ENCODE measurements at regions not wholly inside any gene's neighbourhood (a gene's known extent, or its start where the extent isn't known, plus 50 kb on each side); places are given as distances from the start of the nearest gene placed in this dataset.
"Not testable (repeated sequence)": the region's sequence is repeated elsewhere in the genome, so short reads cannot be mapped to it uniquely, and the experiment has no call there.

DNA sequence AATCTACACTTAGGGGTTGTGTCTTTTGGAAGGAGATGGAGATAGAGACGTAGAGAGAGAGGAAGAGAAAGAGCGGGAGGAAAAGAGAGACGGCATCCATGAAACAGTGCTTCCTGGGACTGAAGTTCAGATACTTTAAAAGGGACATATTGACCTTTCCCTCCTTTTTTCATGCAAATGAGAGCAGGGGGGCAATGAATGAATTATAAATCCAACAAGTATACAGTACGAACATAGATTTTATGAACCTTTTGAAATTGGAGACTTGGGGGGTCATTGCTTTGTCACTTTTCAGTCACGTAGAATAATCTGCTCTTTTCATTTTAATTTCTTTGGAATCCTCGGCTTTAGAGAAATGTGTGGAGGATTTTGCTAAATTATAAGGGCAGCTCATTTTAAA, 364.2 kb downstream of the MAT2B start:
- H3K27ac ChIP-seq (ENCODE audit: low read depth) = no peak overlapping the region
- H3K4me3 ChIP-seq (ENCODE audit: low read depth, low read length) = no peak overlapping the region
- 87% methylated on average over 6 of the region's 6 CpGs for WGBS
- no peak for DNase-seq (ENCODE audit: extremely low spot score)
- H3K36me3 ChIP-seq (ENCODE audit: insufficient read depth) = no peaks in the 10 kb centered on the region
- H3K4me1 ChIP-seq (ENCODE audit: insufficient read depth) = no peaks in the 10 kb centered on the region

DNA sequence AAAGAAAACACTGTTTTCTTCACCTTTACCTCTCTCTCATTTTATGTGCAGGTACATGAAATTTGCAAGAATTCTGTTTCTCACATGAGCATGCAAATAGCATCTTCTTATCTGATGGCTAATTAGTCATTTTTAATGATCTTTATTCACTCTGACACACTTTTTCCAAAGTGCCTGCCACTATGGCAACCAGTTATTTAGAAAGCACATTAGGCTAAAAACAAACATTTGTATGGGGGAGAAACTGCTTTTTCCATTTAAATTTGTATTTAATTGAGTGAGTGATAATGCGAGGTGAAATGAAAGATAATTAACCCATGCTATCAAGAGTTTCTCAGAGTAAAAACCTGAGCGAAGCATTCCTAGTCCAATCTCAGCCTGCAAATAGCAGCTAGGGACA, 365.0 kb downstream of the MAT2B start:
- no peaks in the 10 kb centered on the region for H3K36me3 ChIP-seq (ENCODE audit: insufficient read depth)
- no peak for DNase-seq (ENCODE audit: extremely low spot score)
- no peak overlapping the region for H3K27ac ChIP-seq (ENCODE audit: low read depth)
- H3K4me3 ChIP-seq (ENCODE audit: low read depth, low read length) = no peak overlapping the region
- WGBS = 80% methylated on average over 2 of the region's 2 CpGs
- no peaks in the 10 kb centered on the region for H3K4me1 ChIP-seq (ENCODE audit: insufficient read depth)

DNA sequence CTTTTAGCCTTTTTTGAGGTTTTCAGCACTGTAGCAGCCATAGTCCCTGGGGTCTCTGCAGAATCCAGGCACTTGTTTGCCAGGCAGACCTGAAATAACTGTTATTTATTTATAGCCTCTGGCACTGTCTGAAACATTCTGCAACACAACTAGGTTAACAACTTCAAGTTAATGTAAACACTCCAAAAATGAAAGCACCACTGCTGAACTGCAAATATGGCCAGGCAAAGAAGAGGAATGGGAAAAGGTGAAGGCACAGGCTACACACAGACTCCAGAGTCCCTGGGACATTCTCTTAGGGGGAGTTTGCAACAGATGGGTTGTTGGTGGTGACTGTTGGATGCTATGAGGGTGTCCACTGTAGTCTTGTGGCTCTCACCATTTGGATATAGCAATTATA, 369.0 kb downstream of the MAT2B start:
- no peak overlapping the region for H3K4me3 ChIP-seq (ENCODE audit: low read depth, low read length)
- DNase-seq (ENCODE audit: extremely low spot score) = no peak
- H3K36me3 ChIP-seq (ENCODE audit: insufficient read depth) = no peaks in the 10 kb centered on the region
- H3K27ac ChIP-seq (ENCODE audit: low read depth) = no peak overlapping the region
- H3K4me1 ChIP-seq (ENCODE audit: insufficient read depth) = no peaks in the 10 kb centered on the region

DNA sequence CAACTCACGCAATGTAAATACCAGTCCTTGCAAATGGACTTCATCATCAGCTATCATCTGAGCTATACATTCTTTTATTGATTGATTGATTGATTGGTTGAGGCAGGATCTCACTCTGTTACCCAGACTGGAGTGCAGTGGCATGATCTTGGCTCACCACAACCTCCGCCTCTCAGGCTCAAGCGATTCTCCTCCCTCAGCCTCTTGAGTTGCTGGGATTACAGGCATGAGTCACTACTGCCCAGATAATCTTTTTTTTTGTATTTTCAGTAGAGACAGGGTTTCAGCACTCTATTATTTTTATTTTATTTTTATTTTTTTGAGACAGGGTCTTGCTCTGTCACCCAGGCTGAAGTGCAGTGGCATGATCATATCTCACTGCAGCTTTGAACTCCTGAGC, 369.5 kb downstream of the MAT2B start:
- 84% methylated on average over 3 of the region's 3 CpGs for WGBS

DNA sequence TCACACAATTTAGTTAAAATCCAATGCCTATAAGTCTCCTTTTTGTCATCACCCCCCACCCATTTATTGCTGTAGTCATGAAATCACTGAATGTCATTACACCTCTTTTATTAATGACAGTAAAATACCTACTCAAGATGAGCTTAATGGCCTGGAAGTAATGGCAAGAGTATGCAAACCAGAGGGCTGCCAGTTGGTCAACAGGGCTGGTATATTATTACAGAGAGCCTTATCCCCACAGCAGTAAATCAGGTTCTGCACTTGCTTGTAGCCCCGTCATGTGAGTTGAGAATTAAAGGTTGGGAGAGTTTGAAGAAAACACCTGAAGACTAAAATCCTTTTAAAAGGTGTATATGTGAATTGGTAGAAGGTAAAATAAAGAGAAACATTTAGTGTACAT, 372.4 kb downstream of the MAT2B start:
- no peak for DNase-seq (ENCODE audit: extremely low spot score)
- Histone ChIP-seq H3K4me3 (ENCODE audit: low read depth, low read length) (no peak overlapping the region), H3K4me1 (ENCODE audit: insufficient read depth) (no peaks in the 10 kb centered on the region), H3K36me3 (ENCODE audit: insufficient read depth) (no peaks in the 10 kb centered on the region), H3K27ac (ENCODE audit: low read depth) (no peak overlapping the region)
- 82% methylated on average over 1 of the region's 1 CpG for WGBS

More for the DNA sequence above, 369.5 kb downstream of the MAT2B start:
- not testable (repeated sequence) for H3K4me1 ChIP-seq (ENCODE audit: insufficient read depth); H3K4me3 ChIP-seq (ENCODE audit: low read depth, low read length); H3K36me3 ChIP-seq (ENCODE audit: insufficient read depth); DNase-seq (ENCODE audit: extremely low spot score); H3K27ac ChIP-seq (ENCODE audit: low read depth)

DNA sequence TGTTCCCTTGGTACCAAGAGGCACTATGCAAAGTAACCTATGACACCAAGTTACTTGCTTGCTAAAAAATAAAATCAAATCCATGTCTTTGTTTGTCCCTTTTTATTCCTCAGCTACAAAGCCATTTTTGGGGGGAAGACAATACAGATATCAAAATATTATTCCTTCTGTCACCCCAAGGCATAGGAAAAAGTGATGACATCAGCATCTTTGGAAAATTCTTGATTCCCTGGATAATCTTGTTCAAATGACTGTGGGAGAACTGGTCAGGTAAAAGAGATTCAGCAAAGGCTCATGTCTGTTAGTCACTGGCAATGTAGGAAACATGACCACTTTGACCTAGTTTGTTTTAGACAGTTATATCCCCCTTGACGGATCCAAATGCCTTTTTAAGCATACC, 373.1 kb downstream of the MAT2B start:
- no peaks in the 10 kb centered on the region for H3K36me3 ChIP-seq (ENCODE audit: insufficient read depth)
- no peak overlapping the region for H3K27ac ChIP-seq (ENCODE audit: low read depth)
- no peaks in the 10 kb centered on the region for H3K4me1 ChIP-seq (ENCODE audit: insufficient read depth)
- H3K4me3 ChIP-seq (ENCODE audit: low read depth, low read length) = no peak overlapping the region
- no peak for DNase-seq (ENCODE audit: extremely low spot score)
- 94% methylated on average over 1 of the region's 1 CpG for WGBS

DNA sequence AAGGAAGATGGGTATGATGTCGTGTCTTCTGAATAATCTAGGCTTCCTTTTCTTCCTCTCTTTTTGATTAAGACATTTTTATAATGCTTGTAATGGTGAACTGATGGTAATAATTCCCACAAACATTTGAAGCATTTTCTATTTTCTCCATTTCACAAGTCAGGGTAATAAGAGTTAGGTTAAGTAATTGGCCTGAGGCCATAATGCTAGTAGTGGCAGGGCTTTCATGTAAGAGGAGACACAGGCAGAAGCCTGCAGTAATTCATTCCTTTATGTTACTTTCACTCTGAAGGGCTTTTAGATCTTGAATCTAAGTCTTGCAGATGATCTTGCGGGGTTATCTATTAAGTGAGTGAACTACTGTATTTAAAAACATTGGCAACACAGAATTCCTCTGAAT, 374.9 kb downstream of the MAT2B start:
- Histone ChIP-seq H3K4me3 (ENCODE audit: low read depth, low read length) (no peak overlapping the region), H3K4me1 (ENCODE audit: insufficient read depth) (no peaks in the 10 kb centered on the region), H3K27ac (ENCODE audit: low read depth) (no peak overlapping the region), H3K36me3 (ENCODE audit: insufficient read depth) (no peaks in the 10 kb centered on the region)
- 80% methylated on average over 2 of the region's 2 CpGs for WGBS
- no peak for DNase-seq (ENCODE audit: extremely low spot score)

DNA sequence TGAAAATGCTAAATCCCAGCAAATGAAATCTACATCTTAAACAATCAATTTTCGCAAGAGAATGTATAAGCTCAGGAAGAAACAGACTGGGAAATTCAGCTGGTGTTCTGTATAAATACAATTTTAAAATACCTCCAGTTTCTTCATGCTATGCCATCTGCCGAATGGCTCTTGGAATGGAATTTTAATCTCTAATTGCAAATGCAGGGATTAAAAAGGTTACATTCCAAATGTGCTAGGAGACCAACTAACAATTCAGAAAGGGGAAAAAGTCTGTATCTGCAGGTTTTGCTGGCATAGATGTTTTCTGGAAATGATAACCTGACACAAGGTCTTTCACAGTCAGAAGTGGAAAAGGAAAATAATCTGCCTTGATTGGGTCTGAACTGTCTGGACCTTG, 379.7 kb downstream of the MAT2B start:
- no peaks in the 10 kb centered on the region for H3K36me3 ChIP-seq (ENCODE audit: insufficient read depth)
- H3K4me3 ChIP-seq (ENCODE audit: low read depth, low read length) = no peak overlapping the region
- 62% methylated on average over 2 of the region's 2 CpGs for WGBS
- no peak for DNase-seq (ENCODE audit: extremely low spot score)
- no peaks in the 10 kb centered on the region for H3K4me1 ChIP-seq (ENCODE audit: insufficient read depth)
- no peak overlapping the region for H3K27ac ChIP-seq (ENCODE audit: low read depth)

DNA sequence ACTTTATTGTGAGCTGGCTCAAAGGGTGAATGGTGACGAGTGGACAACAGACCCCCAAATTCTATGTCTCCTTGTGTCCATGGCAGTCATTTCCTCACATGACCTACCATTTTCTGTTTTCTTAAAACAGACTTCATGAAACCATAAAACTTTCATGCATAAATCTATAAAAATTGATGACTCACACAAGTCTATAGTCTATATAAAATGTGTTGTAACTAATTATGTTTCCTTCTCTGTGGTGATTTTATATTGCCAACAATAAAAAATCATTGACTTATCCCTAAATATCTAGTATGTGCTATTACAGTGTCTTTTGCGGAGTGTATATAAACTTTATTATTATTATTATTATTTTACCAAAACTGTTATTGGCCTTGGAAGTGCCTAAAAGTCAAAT, 382.4 kb downstream of the MAT2B start:
- DNase-seq (ENCODE audit: extremely low spot score) = no peak
- H3K4me1 ChIP-seq (ENCODE audit: insufficient read depth) = no peaks in the 10 kb centered on the region
- H3K36me3 ChIP-seq (ENCODE audit: insufficient read depth) = no peaks in the 10 kb centered on the region
- no peak overlapping the region for H3K4me3 ChIP-seq (ENCODE audit: low read depth, low read length)
- no peak overlapping the region for H3K27ac ChIP-seq (ENCODE audit: low read depth)
- WGBS = 62% methylated on average over 2 of the region's 2 CpGs

DNA sequence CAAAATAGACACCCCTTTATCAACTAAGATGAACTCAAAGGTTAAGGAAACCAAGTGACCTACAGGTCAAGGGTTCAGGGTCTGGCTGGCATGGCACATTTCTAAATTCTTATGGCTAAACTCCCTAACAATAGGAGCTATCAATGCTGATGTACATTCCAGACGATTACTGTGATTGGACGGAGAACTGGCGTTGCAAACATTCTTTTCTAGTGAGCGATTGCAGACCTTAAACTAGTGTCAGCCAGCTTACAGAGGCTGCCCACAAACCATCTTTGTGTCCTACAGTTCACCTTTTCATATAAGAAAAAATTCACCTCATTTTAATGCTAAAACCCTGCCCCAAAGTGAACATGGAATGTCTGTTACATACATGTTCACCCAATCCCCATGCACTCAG, 382.9 kb downstream of the MAT2B start:
- Histone ChIP-seq H3K4me1 (ENCODE audit: insufficient read depth) (no peaks in the 10 kb centered on the region), H3K36me3 (ENCODE audit: insufficient read depth) (no peaks in the 10 kb centered on the region), H3K4me3 (ENCODE audit: low read depth, low read length) (no peak overlapping the region), H3K27ac (ENCODE audit: low read depth) (no peak overlapping the region)
- no peak for DNase-seq (ENCODE audit: extremely low spot score)
- 83% methylated on average over 4 of the region's 4 CpGs for WGBS

DNA sequence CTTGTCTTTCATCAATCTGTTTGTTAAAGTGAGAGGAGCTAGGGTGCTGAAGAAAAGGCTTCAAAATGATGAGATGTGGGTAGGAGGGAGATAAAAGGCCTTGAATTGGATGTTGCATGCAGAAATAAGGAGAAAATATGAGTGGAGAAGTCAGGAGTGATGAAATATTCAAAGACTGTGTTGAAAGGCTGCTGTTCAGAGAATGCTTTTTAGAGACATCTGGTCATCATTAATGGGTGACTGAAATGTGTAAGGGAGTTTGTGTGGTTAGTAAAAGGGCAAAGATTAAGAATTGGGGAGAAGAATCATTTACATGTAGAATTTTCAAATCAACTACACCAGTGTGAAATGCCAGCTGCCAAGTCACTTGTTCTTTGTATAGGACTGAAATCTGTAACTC, 383.9 kb downstream of the MAT2B start:
- Histone ChIP-seq H3K4me1 (ENCODE audit: insufficient read depth) (no peaks in the 10 kb centered on the region), H3K36me3 (ENCODE audit: insufficient read depth) (no peaks in the 10 kb centered on the region), H3K4me3 (ENCODE audit: low read depth, low read length) (no peak overlapping the region), H3K27ac (ENCODE audit: low read depth) (no peak overlapping the region)
- no peak for DNase-seq (ENCODE audit: extremely low spot score)

DNA sequence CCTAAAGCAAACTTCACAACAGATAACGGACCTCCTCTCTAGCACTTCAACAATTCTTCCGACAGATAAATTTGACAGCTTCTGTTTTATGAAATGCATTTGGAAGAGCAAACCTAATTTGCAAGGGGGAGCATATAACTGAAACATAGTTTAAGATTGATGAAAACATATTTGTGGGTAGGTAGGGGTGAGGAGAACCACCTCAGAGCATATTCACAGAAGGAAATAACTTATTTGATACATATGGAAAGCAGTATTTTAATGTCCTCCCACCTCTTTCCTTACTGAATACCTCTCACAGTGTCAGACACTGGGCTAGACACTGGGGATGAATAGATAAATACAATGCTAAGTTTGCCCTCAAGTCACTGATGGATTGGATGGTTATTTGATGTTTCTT, 384.8 kb downstream of the MAT2B start:
- Histone ChIP-seq H3K4me3 (ENCODE audit: low read depth, low read length) (no peak overlapping the region), H3K27ac (ENCODE audit: low read depth) (no peak overlapping the region), H3K4me1 (ENCODE audit: insufficient read depth) (no peaks in the 10 kb centered on the region), H3K36me3 (ENCODE audit: insufficient read depth) (no peaks in the 10 kb centered on the region)
- 79% methylated on average over 2 of the region's 2 CpGs for WGBS
- DNase-seq (ENCODE audit: extremely low spot score) = no peak

DNA sequence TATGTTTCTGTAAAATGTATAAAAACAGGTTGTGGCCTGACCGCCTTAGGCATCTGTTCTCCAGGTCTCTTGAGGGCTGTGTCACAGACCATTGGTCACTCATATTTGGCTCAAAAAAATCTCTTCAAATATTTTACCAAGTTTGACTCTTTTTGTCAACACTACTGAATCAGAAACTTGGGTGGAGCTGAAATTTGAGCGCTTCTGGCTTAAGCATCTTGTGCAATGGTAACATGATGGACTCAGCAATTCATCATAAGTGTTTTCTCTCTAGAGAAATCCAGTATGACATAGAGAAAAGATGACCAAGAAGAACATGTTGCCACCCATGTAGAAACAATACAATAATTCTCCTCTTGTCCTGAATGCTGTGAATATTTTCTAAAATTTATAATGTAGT, 387.9 kb downstream of the MAT2B start:
- 92% methylated on average over 2 of the region's 2 CpGs for WGBS
- Histone ChIP-seq H3K27ac (ENCODE audit: low read depth) (no peak overlapping the region), H3K4me1 (ENCODE audit: insufficient read depth) (no peaks in the 10 kb centered on the region), H3K36me3 (ENCODE audit: insufficient read depth) (no peaks in the 10 kb centered on the region), H3K4me3 (ENCODE audit: low read depth, low read length) (no peak overlapping the region)
- no peak for DNase-seq (ENCODE audit: extremely low spot score)

DNA sequence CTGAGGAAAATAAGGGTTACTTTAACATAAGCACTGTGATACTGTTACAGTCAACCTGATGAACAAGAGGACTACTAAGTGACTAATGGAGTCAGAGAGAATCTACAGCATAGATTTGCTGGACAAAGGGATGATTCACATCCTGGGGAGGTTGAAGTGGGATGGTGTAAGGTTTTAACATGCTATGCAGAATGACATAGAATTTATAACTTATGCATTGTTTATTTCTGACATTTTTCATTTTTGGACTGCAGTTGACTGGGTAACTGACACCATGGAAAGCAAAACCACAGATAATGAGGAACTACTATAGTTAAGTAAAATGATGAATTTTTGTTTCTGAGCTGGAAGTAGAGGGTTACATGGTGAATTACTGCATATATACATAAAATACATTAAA, 389.2 kb downstream of the MAT2B start:
- H3K27ac ChIP-seq (ENCODE audit: low read depth) = no peak overlapping the region
- no peaks in the 10 kb centered on the region for H3K4me1 ChIP-seq (ENCODE audit: insufficient read depth)
- H3K4me3 ChIP-seq (ENCODE audit: low read depth, low read length) = no peak overlapping the region
- no peak for DNase-seq (ENCODE audit: extremely low spot score)
- no peaks in the 10 kb centered on the region for H3K36me3 ChIP-seq (ENCODE audit: insufficient read depth)

DNA sequence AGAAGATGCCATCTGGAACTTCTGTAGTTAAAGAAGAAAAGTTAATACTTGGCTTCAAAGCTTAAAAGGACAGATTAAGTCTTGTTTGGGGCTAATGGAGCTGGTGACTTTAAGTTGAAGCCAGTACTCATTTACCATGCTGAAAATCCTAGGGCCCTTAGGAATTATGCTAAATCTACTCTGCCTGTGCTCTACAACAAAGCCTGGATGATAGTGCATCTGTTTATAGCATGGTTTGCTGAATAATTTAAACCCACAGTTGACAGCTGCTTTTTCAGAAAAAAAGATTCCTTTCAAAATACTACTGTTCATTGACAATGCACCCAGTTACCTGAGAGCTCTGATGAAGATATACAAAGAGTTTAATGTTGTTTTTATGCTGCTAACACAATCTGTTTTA, 393.5 kb downstream of the MAT2B start:
- no peak for DNase-seq (ENCODE audit: extremely low spot score)
- no peaks in the 10 kb centered on the region for H3K4me1 ChIP-seq (ENCODE audit: insufficient read depth)
- H3K36me3 ChIP-seq (ENCODE audit: insufficient read depth) = no peaks in the 10 kb centered on the region
- no peak overlapping the region for H3K27ac ChIP-seq (ENCODE audit: low read depth)
- H3K4me3 ChIP-seq (ENCODE audit: low read depth, low read length) = no peak overlapping the region
